ENCODE measurements at regions not wholly inside any gene's neighbourhood (a gene's known extent, or its start where the extent isn't known, plus 50 kb on each side); places are given as distances from the start of the nearest gene placed in this dataset.
"Not testable (repeated sequence)": the region's sequence is repeated elsewhere in the genome, so short reads cannot be mapped to it uniquely, and the experiment has no call there.

GRCh38 chr7:66539902-66540375, 88.7 kb upstream of the KCTD7 start:
- no peak for ATAC-seq

- ATAC-seq = no peak
Observed at GRCh38 chr7:66542049-66542448, 86.6 kb upstream of the KCTD7 start.

- ATAC-seq = no peak
Observed at GRCh38 chr7:66542528-66543269, 86.0 kb upstream of the KCTD7 start.

GRCh38 chr7:66549466-66549865, 79.2 kb upstream of the KCTD7 start:
- ATAC-seq = no peak

- no peak for ATAC-seq
Observed at GRCh38 chr7:66553001-66553400, 75.7 kb upstream of the KCTD7 start.

- not testable (repeated sequence) for ATAC-seq
Observed at GRCh38 chr7:66553675-66554074, 75.0 kb upstream of the KCTD7 start.

- not testable (repeated sequence) for ATAC-seq
Observed at GRCh38 chr7:66554291-66554690, 74.4 kb upstream of the KCTD7 start.

GRCh38 chr7:66554842-66555430, 73.7 kb upstream of the KCTD7 start:
- not testable (repeated sequence) for ATAC-seq

GRCh38 chr7:66556177-66556548, 72.5 kb upstream of the KCTD7 start:
- ATAC-seq = no peak

GRCh38 chr7:66556549-66557213, 72.0 kb upstream of the KCTD7 start:
- ATAC-seq = peak; percentile 30

GRCh38 chr7:66557214-66558200, 71.2 kb upstream of the KCTD7 start:
- ATAC-seq = peak; percentile 87

GRCh38 chr7:66558201-66558641, 70.5 kb upstream of the KCTD7 start:
- ATAC-seq = peak; percentile 11

- peak; percentile 10 for ATAC-seq
Observed at GRCh38 chr7:66558660-66559465, 69.8 kb upstream of the KCTD7 start.

- ATAC-seq = no peak
Observed at GRCh38 chr7:66564045-66564444, 64.6 kb upstream of the KCTD7 start.

- not testable (repeated sequence) for ATAC-seq
Observed at GRCh38 chr7:66570179-66570578, 58.5 kb upstream of the KCTD7 start.

GRCh38 chr7:66571568-66571967, 57.1 kb upstream of the KCTD7 start:
- ATAC-seq = peak; percentile 63

- ATAC-seq = not testable (repeated sequence)
Observed at GRCh38 chr7:66573782-66574495, 54.7 kb upstream of the KCTD7 start.

GRCh38 chr7:66574768-66575167, 53.9 kb upstream of the KCTD7 start:
- not testable (repeated sequence) for ATAC-seq

- ATAC-seq = no peak
Observed at GRCh38 chr7:66575398-66575797, 53.3 kb upstream of the KCTD7 start.

GRCh38 chr7:66576646-66577045, 52.0 kb upstream of the KCTD7 start:
- no peak for ATAC-seq
